ENCODE measurements at regions not wholly inside any gene's neighbourhood (a gene's known extent, or its start where the extent isn't known, plus 50 kb on each side); places are given as distances from the start of the nearest gene placed in this dataset.

DNA sequence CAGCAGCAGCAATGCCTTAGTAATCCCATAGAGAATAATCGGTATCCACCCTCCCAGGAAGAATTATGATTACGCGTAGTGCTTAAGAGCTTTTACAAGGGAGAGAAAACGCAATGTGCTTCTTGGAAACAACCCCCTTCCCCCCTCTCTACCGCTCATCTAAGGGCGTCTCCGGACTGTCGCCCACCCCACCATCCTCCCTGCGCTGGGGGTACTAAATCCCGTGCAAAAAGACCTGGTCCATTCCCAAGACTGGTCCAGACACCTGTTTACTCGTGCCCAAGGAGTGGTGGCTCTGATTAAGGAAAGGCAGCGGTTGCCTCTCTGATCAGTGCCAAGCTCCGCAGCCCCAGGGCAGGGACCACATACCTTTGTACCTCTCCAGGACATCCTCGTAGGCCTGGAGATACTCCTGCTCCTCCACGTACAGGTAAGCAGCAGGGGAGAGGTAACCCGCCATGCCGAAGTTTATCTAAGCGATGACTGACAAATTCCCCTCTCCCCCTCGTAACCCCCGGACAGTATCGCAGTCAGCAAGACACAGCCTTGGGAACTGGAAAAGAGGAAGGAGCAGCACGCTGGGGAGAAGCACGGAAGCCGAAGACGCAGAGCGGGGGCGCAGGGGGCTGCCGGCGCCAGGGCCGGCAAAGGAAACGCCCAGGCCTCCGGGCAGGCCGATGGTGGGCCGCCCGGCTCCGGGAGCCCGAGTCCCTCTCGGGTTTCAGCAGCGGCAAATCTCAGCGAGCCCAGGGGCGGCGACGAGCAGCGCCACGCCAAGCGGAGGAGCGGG lies 112.0 kb upstream of the BEND6 start (continued):
- TF ChIP-seq, protein P1, sequence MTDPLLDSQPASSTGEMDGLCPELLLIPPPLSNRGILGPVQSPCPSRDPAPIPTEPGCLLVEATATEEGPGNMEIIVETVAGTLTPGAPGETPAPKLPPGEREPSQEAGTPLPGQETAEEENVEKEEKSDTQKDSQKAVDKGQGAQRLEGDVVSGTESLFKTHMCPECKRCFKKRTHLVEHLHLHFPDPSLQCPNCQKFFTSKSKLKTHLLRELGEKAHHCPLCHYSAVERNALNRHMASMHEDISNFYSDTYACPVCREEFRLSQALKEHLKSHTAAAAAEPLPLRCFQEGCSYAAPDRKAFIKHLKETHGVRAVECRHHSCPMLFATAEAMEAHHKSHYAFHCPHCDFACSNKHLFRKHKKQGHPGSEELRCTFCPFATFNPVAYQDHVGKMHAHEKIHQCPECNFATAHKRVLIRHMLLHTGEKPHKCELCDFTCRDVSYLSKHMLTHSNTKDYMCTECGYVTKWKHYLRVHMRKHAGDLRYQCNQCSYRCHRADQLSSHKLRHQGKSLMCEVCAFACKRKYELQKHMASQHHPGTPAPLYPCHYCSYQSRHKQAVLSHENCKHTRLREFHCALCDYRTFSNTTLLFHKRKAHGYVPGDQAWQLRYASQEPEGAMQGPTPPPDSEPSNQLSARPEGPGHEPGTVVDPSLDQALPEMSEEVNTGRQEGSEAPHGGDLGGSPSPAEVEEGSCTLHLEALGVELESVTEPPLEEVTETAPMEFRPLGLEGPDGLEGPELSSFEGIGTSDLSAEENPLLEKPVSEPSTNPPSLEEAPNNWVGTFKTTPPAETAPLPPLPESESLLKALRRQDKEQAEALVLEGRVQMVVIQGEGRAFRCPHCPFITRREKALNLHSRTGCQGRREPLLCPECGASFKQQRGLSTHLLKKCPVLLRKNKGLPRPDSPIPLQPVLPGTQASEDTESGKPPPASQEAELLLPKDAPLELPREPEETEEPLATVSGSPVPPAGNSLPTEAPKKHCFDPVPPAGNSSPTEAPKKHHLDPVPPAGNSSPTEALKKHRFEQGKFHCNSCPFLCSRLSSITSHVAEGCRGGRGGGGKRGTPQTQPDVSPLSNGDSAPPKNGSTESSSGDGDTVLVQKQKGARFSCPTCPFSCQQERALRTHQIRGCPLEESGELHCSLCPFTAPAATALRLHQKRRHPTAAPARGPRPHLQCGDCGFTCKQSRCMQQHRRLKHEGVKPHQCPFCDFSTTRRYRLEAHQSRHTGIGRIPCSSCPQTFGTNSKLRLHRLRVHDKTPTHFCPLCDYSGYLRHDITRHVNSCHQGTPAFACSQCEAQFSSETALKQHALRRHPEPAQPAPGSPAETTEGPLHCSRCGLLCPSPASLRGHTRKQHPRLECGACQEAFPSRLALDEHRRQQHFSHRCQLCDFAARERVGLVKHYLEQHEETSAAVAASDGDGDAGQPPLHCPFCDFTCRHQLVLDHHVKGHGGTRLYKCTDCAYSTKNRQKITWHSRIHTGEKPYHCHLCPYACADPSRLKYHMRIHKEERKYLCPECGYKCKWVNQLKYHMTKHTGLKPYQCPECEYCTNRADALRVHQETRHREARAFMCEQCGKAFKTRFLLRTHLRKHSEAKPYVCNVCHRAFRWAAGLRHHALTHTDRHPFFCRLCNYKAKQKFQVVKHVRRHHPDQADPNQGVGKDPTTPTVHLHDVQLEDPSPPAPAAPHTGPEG (CRISPR knock-in tag; IDR thresholded peaks at IDR 0.05) = no peak
- TF ChIP-seq, protein P2, sequence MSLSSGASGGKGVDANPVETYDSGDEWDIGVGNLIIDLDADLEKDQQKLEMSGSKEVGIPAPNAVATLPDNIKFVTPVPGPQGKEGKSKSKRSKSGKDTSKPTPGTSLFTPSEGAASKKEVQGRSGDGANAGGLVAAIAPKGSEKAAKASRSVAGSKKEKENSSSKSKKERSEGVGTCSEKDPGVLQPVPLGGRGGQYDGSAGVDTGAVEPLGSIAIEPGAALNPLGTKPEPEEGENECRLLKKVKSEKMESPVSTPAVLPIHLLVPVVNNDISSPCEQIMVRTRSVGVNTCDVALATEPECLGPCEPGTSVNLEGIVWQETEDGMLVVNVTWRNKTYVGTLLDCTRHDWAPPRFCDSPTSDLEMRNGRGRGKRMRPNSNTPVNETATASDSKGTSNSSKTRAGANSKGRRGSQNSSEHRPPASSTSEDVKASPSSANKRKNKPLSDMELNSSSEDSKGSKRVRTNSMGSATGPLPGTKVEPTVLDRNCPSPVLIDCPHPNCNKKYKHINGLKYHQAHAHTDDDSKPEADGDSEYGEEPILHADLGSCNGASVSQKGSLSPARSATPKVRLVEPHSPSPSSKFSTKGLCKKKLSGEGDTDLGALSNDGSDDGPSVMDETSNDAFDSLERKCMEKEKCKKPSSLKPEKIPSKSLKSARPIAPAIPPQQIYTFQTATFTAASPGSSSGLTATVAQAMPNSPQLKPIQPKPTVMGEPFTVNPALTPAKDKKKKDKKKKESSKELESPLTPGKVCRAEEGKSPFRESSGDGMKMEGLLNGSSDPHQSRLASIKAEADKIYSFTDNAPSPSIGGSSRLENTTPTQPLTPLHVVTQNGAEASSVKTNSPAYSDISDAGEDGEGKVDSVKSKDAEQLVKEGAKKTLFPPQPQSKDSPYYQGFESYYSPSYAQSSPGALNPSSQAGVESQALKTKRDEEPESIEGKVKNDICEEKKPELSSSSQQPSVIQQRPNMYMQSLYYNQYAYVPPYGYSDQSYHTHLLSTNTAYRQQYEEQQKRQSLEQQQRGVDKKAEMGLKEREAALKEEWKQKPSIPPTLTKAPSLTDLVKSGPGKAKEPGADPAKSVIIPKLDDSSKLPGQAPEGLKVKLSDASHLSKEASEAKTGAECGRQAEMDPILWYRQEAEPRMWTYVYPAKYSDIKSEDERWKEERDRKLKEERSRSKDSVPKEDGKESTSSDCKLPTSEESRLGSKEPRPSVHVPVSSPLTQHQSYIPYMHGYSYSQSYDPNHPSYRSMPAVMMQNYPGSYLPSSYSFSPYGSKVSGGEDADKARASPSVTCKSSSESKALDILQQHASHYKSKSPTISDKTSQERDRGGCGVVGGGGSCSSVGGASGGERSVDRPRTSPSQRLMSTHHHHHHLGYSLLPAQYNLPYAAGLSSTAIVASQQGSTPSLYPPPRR (CRISPR knock-in tag; IDR thresholded peaks at IDR 0.05; ENCODE audit: borderline replicate concordance) = 0 out of 2 replicates have a peak, but pooled peaks have one; percentile 21
- TF ChIP-seq TAF1 (CRISPR knock-in tag; IDR thresholded peaks at IDR 0.05) (0 out of 2 replicates have a peak, but pooled peaks have one; percentile 35), ZNF781 (CRISPR knock-in tag; IDR thresholded peaks at IDR 0.05; ENCODE audit: borderline replicate concordance, not compliant biosample characterization) (peak; percentile 37), RBM39 (IDR thresholded peaks at IDR 0.05; ENCODE audit: low read depth, low read length, poor library complexity, severe bottlenecking) (peak; percentile 24), ZFX (CRISPR knock-in tag; IDR thresholded peaks at IDR 0.05; ENCODE audit: low read depth) (0 out of 2 replicates have a peak, but pooled peaks have one; percentile 19), KAT2B (IDR thresholded peaks at IDR 0.05; ENCODE audit: borderline replicate concordance, low read depth, low read length) (no peak)
- TF ChIP-seq, protein P3, sequence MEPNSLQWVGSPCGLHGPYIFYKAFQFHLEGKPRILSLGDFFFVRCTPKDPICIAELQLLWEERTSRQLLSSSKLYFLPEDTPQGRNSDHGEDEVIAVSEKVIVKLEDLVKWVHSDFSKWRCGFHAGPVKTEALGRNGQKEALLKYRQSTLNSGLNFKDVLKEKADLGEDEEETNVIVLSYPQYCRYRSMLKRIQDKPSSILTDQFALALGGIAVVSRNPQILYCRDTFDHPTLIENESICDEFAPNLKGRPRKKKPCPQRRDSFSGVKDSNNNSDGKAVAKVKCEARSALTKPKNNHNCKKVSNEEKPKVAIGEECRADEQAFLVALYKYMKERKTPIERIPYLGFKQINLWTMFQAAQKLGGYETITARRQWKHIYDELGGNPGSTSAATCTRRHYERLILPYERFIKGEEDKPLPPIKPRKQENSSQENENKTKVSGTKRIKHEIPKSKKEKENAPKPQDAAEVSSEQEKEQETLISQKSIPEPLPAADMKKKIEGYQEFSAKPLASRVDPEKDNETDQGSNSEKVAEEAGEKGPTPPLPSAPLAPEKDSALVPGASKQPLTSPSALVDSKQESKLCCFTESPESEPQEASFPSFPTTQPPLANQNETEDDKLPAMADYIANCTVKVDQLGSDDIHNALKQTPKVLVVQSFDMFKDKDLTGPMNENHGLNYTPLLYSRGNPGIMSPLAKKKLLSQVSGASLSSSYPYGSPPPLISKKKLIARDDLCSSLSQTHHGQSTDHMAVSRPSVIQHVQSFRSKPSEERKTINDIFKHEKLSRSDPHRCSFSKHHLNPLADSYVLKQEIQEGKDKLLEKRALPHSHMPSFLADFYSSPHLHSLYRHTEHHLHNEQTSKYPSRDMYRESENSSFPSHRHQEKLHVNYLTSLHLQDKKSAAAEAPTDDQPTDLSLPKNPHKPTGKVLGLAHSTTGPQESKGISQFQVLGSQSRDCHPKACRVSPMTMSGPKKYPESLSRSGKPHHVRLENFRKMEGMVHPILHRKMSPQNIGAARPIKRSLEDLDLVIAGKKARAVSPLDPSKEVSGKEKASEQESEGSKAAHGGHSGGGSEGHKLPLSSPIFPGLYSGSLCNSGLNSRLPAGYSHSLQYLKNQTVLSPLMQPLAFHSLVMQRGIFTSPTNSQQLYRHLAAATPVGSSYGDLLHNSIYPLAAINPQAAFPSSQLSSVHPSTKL (CRISPR knock-in tag; IDR thresholded peaks at IDR 0.05) = peak; percentile 7; the same call in 1 of the 2 replicates

Measured in HepG2 (cell line).